Stomach (tissue), 4 donors: ENCODE measurements at regions not wholly inside any gene's neighbourhood (a gene's known extent, or its start where the extent isn't known, plus 50 kb on each side); places are given as distances from the start of the nearest gene placed in this dataset.

Experiments used
- EP300 ChIP-seq: sonication (generic); formaldehyde crosslinking; IDR thresholded peaks from one replicate; pipeline ENCODE4 v1.6.1; 2017; ENCODE audit warnings: antibody characterized with exemption
- POLR2A ChIP-seq, 4 donors: fragments of 450-650 bp; IDR thresholded peaks; one replicate each; pipeline ENCODE4 v1.6.1; 2016; ENCODE audit warnings: antibody characterized with exemption in 4 of 4, control low read depth in 2 of 4, mild to moderate bottlenecking in 1 of 4, moderate library complexity in 1 of 4
- POLR2AphosphoS5 ChIP-seq, 3 donors: sonication (generic); formaldehyde crosslinking; IDR thresholded peaks; one replicate each; pipeline ENCODE4 v1.6.1; 2016; ENCODE audit warnings: antibody characterized with exemption in 3 of 3
- TF ChIP-seq, protein P1 (sequence below), 7 experiments: fragments of 450-650 bp in 4 of 7; fragments of 200-600 bp in 3 of 7; sonication (generic) in 3 of 7; IDR thresholded peaks; one replicate each; pipeline ENCODE4 v1.5.1; 2016 to 2019; ENCODE audit warnings: antibody characterized with exemption in 7 of 7, control low read depth in 2 of 7, mild to moderate bottlenecking in 1 of 7

DNA sequence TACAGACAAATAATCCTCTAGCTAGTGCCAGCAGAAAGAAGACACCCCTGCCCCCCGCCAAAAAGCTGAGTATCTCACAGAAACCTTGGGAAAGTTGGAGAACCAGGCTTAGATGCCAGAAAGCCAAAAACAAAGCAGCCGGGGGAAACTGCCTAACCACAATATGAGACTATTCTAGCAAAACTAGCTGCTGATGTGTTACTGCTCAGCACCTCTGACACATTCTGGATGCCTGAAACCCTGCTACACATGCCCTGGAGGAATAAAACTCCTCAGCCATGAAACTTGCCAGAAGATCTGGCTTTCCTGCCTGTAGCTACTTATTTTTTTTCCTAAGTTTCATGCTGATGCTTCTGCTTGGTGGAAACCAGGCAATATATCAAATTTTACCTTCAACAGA, 122.7 kb upstream of the GCFC2 start:
- TF ChIP-seq POLR2A (IDR thresholded peaks at IDR 0.05): no peak
- no peak for TF ChIP-seq EP300
- TF ChIP-seq, protein P1, sequence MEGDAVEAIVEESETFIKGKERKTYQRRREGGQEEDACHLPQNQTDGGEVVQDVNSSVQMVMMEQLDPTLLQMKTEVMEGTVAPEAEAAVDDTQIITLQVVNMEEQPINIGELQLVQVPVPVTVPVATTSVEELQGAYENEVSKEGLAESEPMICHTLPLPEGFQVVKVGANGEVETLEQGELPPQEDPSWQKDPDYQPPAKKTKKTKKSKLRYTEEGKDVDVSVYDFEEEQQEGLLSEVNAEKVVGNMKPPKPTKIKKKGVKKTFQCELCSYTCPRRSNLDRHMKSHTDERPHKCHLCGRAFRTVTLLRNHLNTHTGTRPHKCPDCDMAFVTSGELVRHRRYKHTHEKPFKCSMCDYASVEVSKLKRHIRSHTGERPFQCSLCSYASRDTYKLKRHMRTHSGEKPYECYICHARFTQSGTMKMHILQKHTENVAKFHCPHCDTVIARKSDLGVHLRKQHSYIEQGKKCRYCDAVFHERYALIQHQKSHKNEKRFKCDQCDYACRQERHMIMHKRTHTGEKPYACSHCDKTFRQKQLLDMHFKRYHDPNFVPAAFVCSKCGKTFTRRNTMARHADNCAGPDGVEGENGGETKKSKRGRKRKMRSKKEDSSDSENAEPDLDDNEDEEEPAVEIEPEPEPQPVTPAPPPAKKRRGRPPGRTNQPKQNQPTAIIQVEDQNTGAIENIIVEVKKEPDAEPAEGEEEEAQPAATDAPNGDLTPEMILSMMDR (IDR thresholded peaks at IDR 0.05): no peak
- no peak for TF ChIP-seq POLR2AphosphoS5 (IDR thresholded peaks at IDR 0.05)
